ENCODE measurements at regions not wholly inside any gene's neighbourhood (a gene's known extent, or its start where the extent isn't known, plus 50 kb on each side); places are given as distances from the start of the nearest gene placed in this dataset.

- H3K4me3 ChIP-seq (ENCODE audit: low read depth, low read length), result no peak overlapping the region
- ChIA-PET POLR2A (no interaction called here), CTCF (interaction anchor here (0.7 to 15.2 kb wide), 4 partner anchors 10 to 336 kb away, joined by 3 to 511 read pairs (median 90); no protein-coding TSS in a partner anchor)
- DNase-seq (ENCODE audit: low read depth, low spot score), result no peak
- TF ChIP-seq, protein P1, sequence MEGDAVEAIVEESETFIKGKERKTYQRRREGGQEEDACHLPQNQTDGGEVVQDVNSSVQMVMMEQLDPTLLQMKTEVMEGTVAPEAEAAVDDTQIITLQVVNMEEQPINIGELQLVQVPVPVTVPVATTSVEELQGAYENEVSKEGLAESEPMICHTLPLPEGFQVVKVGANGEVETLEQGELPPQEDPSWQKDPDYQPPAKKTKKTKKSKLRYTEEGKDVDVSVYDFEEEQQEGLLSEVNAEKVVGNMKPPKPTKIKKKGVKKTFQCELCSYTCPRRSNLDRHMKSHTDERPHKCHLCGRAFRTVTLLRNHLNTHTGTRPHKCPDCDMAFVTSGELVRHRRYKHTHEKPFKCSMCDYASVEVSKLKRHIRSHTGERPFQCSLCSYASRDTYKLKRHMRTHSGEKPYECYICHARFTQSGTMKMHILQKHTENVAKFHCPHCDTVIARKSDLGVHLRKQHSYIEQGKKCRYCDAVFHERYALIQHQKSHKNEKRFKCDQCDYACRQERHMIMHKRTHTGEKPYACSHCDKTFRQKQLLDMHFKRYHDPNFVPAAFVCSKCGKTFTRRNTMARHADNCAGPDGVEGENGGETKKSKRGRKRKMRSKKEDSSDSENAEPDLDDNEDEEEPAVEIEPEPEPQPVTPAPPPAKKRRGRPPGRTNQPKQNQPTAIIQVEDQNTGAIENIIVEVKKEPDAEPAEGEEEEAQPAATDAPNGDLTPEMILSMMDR (IDR thresholded peaks at IDR 0.05; ENCODE audit: insufficient read depth, low read length, missing control alignments), result no peak
Measured at GRCh38 chr1:224518528-224518927, 83.9 kb upstream of the WDR26 start.

- TF ChIP-seq, protein P1 (IDR thresholded peaks at IDR 0.05; ENCODE audit: insufficient read depth, low read length, missing control alignments), result no peak
- H3K4me3 ChIP-seq (ENCODE audit: low read depth, low read length), result no peak overlapping the region
- ChIA-PET CTCF (interaction anchor here (1.0 to 15.2 kb wide), 7 partner anchors 9 to 375 kb away, joined by 3 to 511 read pairs (median 4); no protein-coding TSS in a partner anchor), POLR2A (no interaction called here)
- no peak for DNase-seq (ENCODE audit: low read depth, low spot score)
Measured at GRCh38 chr1:224519874-224520273, 85.3 kb upstream of the WDR26 start.

DNA sequence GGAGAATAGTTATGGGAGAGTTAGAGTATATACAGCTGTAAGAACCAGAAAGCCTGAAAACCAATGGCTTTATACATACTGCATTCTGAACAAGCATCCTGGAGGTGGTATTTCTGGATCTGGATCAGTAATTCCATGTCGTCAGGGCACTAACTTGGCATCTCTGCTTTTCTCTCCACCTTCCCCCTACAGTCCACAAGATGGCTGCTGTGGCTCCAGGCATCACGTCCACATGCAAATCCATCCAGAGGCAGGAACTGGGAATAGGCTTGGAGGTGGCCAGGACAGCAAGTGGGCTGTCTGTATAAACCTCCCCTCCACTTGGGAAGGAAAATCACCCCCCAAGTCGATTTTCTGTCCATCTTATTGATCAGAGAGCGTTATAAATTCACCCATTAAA lies 86.2 kb upstream of the WDR26 start:
- no peak for DNase-seq (ENCODE audit: low read depth, low spot score)
- ChIA-PET CTCF (interaction anchor here (1.0 to 15.2 kb wide), 6 partner anchors 8 to 374 kb away, joined by 3 to 511 read pairs (median 4); no protein-coding TSS in a partner anchor), POLR2A (no interaction called here)
- no peak overlapping the region for H3K4me3 ChIP-seq (ENCODE audit: low read depth, low read length)
- TF ChIP-seq, protein P1 (IDR thresholded peaks at IDR 0.05; ENCODE audit: insufficient read depth, low read length, missing control alignments), result no peak

DNA sequence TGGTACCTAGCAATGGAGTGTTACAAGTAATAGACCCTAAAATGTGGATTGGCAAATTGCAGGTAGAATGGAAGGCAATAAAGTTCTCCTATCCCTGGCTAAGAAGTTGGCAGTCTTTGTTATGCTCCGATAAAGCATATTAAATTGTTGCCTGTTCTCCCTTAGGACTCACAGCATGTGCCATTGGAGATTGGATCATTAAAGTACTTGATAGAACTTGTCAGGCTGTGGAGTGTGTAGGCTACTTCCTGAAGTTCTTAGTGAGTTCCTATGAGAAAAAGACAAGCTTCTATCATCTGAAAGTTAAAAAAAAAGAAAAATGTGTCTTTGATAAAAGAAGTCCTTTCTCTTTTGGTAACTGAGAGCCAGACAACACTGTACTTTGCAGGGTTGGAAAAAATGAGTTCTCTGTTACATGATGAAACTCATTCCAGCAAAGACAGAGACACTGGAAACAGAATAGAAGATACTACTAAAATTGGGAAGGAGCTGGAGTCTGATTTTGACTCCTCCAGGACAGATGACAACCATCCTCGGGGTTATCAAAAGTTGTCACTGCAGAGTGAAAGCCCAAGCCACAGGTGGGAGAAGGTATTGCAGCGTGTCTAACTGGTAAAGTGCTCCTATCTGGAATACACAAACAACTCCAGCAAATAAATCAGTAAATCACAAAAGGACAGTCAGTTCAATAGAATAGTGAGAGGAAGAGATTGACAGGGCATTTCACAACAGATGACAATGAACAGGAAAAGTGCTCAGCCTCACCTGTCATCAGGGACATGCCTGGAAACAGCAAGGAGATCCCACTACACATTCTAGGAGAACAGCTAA lies 87.5 kb upstream of the WDR26 start:
- DNase-seq (ENCODE audit: low read depth, low spot score), result no peak
- CTCF ChIA-PET, result interaction anchor here (0.7 to 15.2 kb wide), 7 partner anchors 9 to 401 kb away, joined by 3 to 511 read pairs (median 5); no protein-coding TSS in a partner anchor
- no peak overlapping the region for H3K4me3 ChIP-seq (ENCODE audit: low read depth, low read length)
- POLR2A ChIA-PET, result no interaction called here
- TF ChIP-seq, protein P1 (IDR thresholded peaks at IDR 0.05; ENCODE audit: insufficient read depth, low read length, missing control alignments), result no peak

DNA sequence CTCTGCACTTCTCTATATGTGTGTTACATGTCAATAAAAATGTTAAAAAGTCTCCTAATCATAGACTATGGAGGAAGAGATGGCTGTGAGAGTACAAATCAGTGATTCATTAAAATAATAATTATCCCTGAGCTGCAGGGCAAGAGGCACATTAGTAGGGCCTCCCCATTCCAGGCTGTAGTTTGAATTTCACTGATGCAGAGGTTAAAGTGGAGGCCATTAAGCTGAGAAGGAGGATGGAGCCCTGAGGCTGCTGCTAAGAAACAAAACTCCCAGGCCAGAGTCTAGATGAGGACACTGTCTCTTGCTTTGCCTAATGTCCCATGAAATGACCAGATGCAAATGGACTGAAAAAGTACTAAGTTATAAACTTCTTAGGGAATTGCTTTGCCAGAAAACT lies 89.1 kb upstream of the WDR26 start:
- POLR2A ChIA-PET, result interaction anchor here (0.7 kb wide), 1 partner anchor 203 kb away, joined by 3 read pairs; no protein-coding TSS in a partner anchor
- TF ChIP-seq, protein P1 (IDR thresholded peaks at IDR 0.05; ENCODE audit: insufficient read depth, low read length, missing control alignments), result no peak
- CTCF ChIA-PET, result interaction anchor here (1.3 to 5.9 kb wide), 3 partner anchors 10 to 327 kb away, joined by 3 to 91 read pairs (median 4); no protein-coding TSS in a partner anchor
- DNase-seq (ENCODE audit: low read depth, low spot score), result no peak
- H3K4me3 ChIP-seq (ENCODE audit: low read depth, low read length), result no peak overlapping the region

DNA sequence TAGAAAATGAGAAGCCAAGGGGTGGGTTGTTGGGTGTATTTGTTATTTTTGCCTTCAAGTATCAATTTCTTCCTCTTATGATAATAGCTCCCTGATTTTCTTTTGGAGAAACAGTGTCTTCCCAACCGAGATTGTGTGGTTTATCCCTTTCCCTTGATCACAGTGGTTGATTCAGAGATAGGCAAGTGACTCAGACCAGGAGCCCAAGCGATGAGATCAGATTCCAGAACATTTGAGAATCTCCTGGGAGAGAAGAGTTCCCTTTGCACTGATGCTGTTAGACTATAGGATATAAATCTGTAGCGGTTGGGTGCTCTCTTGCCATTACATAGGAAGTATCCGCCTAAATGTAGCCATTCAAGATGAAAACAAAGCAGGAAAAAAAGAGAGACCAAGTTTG lies 90.1 kb upstream of the WDR26 start:
- TF ChIP-seq, protein P1 (IDR thresholded peaks at IDR 0.05; ENCODE audit: insufficient read depth, low read length, missing control alignments), result no peak
- ChIA-PET POLR2A (no interaction called here), CTCF (interaction anchor here (0.9 to 5.9 kb wide), 7 partner anchors 11 to 398 kb away, joined by 3 to 91 read pairs (median 4); no protein-coding TSS in a partner anchor)
- DNase-seq (ENCODE audit: low read depth, low spot score), result no peak
- no peak overlapping the region for H3K4me3 ChIP-seq (ENCODE audit: low read depth, low read length)
